Loucy (cell line): ENCODE measurements at regions not wholly inside any gene's neighbourhood (a gene's known extent, or its start where the extent isn't known, plus 50 kb on each side); places are given as distances from the start of the nearest gene placed in this dataset.
"Not testable (repeated sequence)": the region's sequence is repeated elsewhere in the genome, so short reads cannot be mapped to it uniquely, and the experiment has no call there.

Experiments used
- H2AFZ ChIP-seq: fragments of 200-600 bp; sonication (generic); 2 replicates; pipeline ENCODE4 v1.6.0; 2016; ENCODE audit warnings: antibody characterized with exemption, mild to moderate bottlenecking, low read length, moderate library complexity
- H3F3A ChIP-seq: fragments of 200-600 bp; 2 replicates; pipeline ENCODE4 v1.6.0; 2016; ENCODE audit warnings: antibody characterized with exemption, low read depth, mild to moderate bottlenecking
- H3K27me3 ChIP-seq: fragments of 200-600 bp; sonication (generic); 2 replicates; pipeline ENCODE4 v1.6.1; 2014; ENCODE audit warnings: low read length, mild to moderate bottlenecking; ENCODE audit not compliant: insufficient read depth, poor library complexity, severe bottlenecking
- H3K36me3 ChIP-seq: fragments of 200-600 bp; sonication (generic); 2 replicates; pipeline ENCODE4 v1.6.1; 2016; ENCODE audit warnings: low read length; ENCODE audit not compliant: insufficient read depth
- H3K4me1 ChIP-seq: fragments of 200-600 bp; sonication (generic); 2 replicates; pipeline ENCODE4 v1.5.1; 2014; ENCODE audit warnings: low read length, mild to moderate bottlenecking; ENCODE audit not compliant: insufficient read depth, poor library complexity, severe bottlenecking
- H3K4me2 ChIP-seq: fragments of 200-600 bp; sonication (generic); 2 replicates; pipeline ENCODE4 v1.6.0; 2014; ENCODE audit warnings: antibody characterized with exemption, low read length, low read depth, mild to moderate bottlenecking; ENCODE audit not compliant: poor library complexity, severe bottlenecking
- H3K4me3 ChIP-seq: fragments of 200-600 bp; sonication (generic); 2 replicates; pipeline ENCODE4 v1.5.1; 2014; ENCODE audit warnings: low read length, mild to moderate bottlenecking, mixed read lengths; ENCODE audit not compliant: poor library complexity, severe bottlenecking
- H3K79me2 ChIP-seq: fragments of 200-600 bp; sonication (generic); 2 replicates; pipeline ENCODE4 v1.6.1; 2014; ENCODE audit warnings: low read length; ENCODE audit not compliant: insufficient read depth
- H3K9ac ChIP-seq: fragments of 200-600 bp; sonication (generic); 2 replicates; pipeline ENCODE4 v1.6.0; 2014; ENCODE audit warnings: mild to moderate bottlenecking, low read depth, low read length, moderate library complexity; ENCODE audit not compliant: poor library complexity, severe bottlenecking
- H3K9me2 ChIP-seq: fragments of 200-600 bp; sonication (generic); replicated peaks from 2 replicates; pipeline ENCODE4 v1.6.1; 2016; ENCODE audit warnings: low read depth, low read length, mixed read lengths
- H3K9me3 ChIP-seq: fragments of 200-600 bp; sonication (generic); 2 replicates; pipeline ENCODE4 v1.6.1; 2014; ENCODE audit warnings: mild to moderate bottlenecking, antibody characterized with exemption, low read length, low read depth; ENCODE audit not compliant: insufficient read depth
- H4K20me1 ChIP-seq: fragments of 200-600 bp; sonication (generic); 2 replicates; pipeline ENCODE4 v1.6.0; 2014; ENCODE audit warnings: antibody characterized with exemption, low read length, mild to moderate bottlenecking; ENCODE audit not compliant: insufficient read depth, poor library complexity, severe bottlenecking
- EZH2phosphoT487 ChIP-seq: fragments of 200-600 bp; IDR thresholded peaks from 2 replicates; pipeline ENCODE4 v1.6.1; 2018; ENCODE audit warnings: antibody characterized with exemption, mild to moderate bottlenecking, moderate library complexity, borderline replicate concordance
- TF ChIP-seq, protein P1 (sequence below): fragments of 200-600 bp; sonication (generic); conservative IDR thresholded peaks from 2 replicates; pipeline ENCODE4 v1.5.1; 2014; ENCODE audit warnings: mild to moderate bottlenecking, antibody characterized with exemption, low read length

- Histone ChIP-seq H3K4me2 (no peak overlapping the region), H3K36me3 (no peaks in the 10 kb centered on the region), H3K4me1 (no peaks in the 10 kb centered on the region), H4K20me1 (no peaks in the 10 kb centered on the region), H3K9ac (no peak overlapping the region), H3K4me3 (no peak overlapping the region), H3K79me2 (no peaks in the 10 kb centered on the region), H3K9me2 (no peaks in the 10 kb centered on the region), H3K9me3 (no peaks in the 10 kb centered on the region), H3K27me3 (no peaks in the 10 kb centered on the region), H2AFZ (no peak overlapping the region), H3F3A (no peaks in the 10 kb centered on the region)
- TF ChIP-seq, protein P1, sequence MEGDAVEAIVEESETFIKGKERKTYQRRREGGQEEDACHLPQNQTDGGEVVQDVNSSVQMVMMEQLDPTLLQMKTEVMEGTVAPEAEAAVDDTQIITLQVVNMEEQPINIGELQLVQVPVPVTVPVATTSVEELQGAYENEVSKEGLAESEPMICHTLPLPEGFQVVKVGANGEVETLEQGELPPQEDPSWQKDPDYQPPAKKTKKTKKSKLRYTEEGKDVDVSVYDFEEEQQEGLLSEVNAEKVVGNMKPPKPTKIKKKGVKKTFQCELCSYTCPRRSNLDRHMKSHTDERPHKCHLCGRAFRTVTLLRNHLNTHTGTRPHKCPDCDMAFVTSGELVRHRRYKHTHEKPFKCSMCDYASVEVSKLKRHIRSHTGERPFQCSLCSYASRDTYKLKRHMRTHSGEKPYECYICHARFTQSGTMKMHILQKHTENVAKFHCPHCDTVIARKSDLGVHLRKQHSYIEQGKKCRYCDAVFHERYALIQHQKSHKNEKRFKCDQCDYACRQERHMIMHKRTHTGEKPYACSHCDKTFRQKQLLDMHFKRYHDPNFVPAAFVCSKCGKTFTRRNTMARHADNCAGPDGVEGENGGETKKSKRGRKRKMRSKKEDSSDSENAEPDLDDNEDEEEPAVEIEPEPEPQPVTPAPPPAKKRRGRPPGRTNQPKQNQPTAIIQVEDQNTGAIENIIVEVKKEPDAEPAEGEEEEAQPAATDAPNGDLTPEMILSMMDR, result no peak
- no peak for TF ChIP-seq EZH2phosphoT487
Measured at GRCh38 chr4:170887396-170887795, 797.6 kb upstream of the AADAT start.

GRCh38 chr4:170884969-170885570 lies 795.3 kb upstream of the AADAT start:
- no peaks in the 10 kb centered on the region for H3K36me3 ChIP-seq
- no peaks in the 10 kb centered on the region for H3K27me3 ChIP-seq
- no peaks in the 10 kb centered on the region for H3K4me1 ChIP-seq
- no peaks in the 10 kb centered on the region for H3F3A ChIP-seq
- no peaks in the 10 kb centered on the region for H3K9me2 ChIP-seq
- no peaks in the 10 kb centered on the region for H4K20me1 ChIP-seq
- H3K9me3 ChIP-seq, result no peaks in the 10 kb centered on the region
- no peak overlapping the region for H3K4me2 ChIP-seq
- H3K9ac ChIP-seq, result no peak overlapping the region
- no peak overlapping the region for H3K4me3 ChIP-seq
- H3K79me2 ChIP-seq, result no peaks in the 10 kb centered on the region
- TF ChIP-seq, protein P1, result no peak
- no peak for TF ChIP-seq EZH2phosphoT487
- no peak overlapping the region for H2AFZ ChIP-seq

- not testable (repeated sequence) for H3K36me3 ChIP-seq, H3K4me2 ChIP-seq, H3K4me3 ChIP-seq, H3F3A ChIP-seq, H3K9ac ChIP-seq, H3K79me2 ChIP-seq, H3K27me3 ChIP-seq, H3K9me2 ChIP-seq, H4K20me1 ChIP-seq, H3K9me3 ChIP-seq, H3K4me1 ChIP-seq, H2AFZ ChIP-seq
Measured at GRCh38 chr4:170881646-170882045, 791.9 kb upstream of the AADAT start.

DNA sequence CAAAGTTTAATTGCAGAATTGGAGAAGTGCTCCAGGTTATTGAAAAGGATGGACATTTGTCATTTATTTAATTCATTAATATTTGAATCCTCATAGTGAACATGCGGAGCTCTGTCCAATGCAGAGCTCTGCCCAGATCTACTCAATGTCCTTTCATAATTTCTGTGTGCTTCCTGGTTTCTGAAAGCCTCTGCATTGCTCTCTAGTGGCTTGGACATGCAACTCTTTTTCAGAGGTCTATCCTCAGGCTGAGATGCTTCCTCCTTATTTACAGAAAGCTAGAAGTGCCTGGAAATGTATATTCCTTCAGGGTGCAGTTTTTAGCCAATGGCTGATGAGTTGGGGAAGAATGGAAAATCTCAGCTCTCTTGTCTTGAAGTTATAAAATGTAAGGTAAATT lies 786.1 kb upstream of the AADAT start:
- no peak for TF ChIP-seq EZH2phosphoT487
- TF ChIP-seq, protein P1, result peak; percentile 37
- Histone ChIP-seq H3K4me1 (no peaks in the 10 kb centered on the region), H3K9me2 (no peaks in the 10 kb centered on the region), H3F3A (no peaks in the 10 kb centered on the region), H3K9ac (no peak overlapping the region), H3K79me2 (no peaks in the 10 kb centered on the region), H3K4me3 (no peak overlapping the region), H3K9me3 (no peaks in the 10 kb centered on the region), H3K27me3 (no peaks in the 10 kb centered on the region), H3K36me3 (no peaks in the 10 kb centered on the region), H2AFZ (peak overlapping the region; percentile 53; the same call in 1 of the 2 replicates), H4K20me1 (no peaks in the 10 kb centered on the region), H3K4me2 (no peak overlapping the region)
